ENCODE measurements at regions not wholly inside any gene's neighbourhood (a gene's known extent, or its start where the extent isn't known, plus 50 kb on each side); places are given as distances from the start of the nearest gene placed in this dataset.

DNA sequence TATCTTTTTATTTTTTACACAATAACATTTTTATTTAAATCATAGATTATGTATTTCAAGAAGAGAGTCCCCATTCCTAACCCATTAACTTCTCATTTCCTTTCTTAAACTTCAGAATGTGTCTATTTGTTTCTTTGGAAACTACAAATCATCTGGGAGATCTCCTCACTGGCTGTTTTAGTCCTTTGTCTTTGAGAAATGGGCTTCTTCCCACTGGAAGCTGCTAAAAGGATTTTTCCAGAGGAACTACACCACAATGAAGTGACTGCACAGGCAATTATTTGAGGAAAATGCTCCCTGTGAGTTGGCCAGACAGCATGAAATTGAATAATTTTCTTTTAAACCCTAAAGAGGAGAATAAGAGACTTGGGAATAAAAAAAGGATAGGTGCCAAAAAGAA lies 119.1 kb downstream of the TENT5A start:
- TF ChIP-seq REST (IDR thresholded peaks at IDR 0.05; ENCODE audit: insufficient read depth in 1 of 2, low read depth in 2 of 2, low read length in 2 of 2), result no peak
- TF ChIP-seq POLR2AphosphoS5 (IDR thresholded peaks at IDR 0.05; ENCODE audit: low read depth, low read length), result no peak

All from PFSK-1 (cell line).